Kidney (tissue), 13 donors: ENCODE measurements at regions not wholly inside any gene's neighbourhood (a gene's known extent, or its start where the extent isn't known, plus 50 kb on each side); places are given as distances from the start of the nearest gene placed in this dataset.

Experiments used
- DNase-seq, 5 donors: peaks; one replicate each; pipeline ENCODE4 v3.0.0-alpha.2; 2013 to 2020
- FAIRE-seq: peaks from 2 replicates; lab custom pipeline; 2012; peaks lifted over from hg19 to GRCh38; lab: Jason Lieb, UNC
- H3K27ac ChIP-seq, 2 donors: one replicate each; pipeline ENCODE4 v1.7.0; 2013; ENCODE audit warnings: low read depth in 2 of 2, low read length in 2 of 2, inconsistent platforms in 1 of 2
- H3K27me3 ChIP-seq: one replicate; pipeline ENCODE4 v1.7.1; 2013; ENCODE audit warnings: low read length, inconsistent platforms; ENCODE audit not compliant: control insufficient read depth, insufficient read depth
- H3K36me3 ChIP-seq, 3 donors: one replicate each; pipeline versions ENCODE4 v1.7.0 to v1.7.1; 2013; ENCODE audit warnings: low read length in 3 of 3, control low read depth in 1 of 3, inconsistent platforms in 1 of 3; ENCODE audit not compliant: insufficient read depth in 3 of 3, control insufficient read depth in 2 of 3
- H3K4me1 ChIP-seq, 3 donors: one replicate each; pipeline versions ENCODE4 v1.7.0 to v1.7.1; 2013; ENCODE audit warnings: low read length in 3 of 3, inconsistent platforms in 1 of 3, low read depth in 1 of 3; ENCODE audit not compliant: control insufficient read depth in 2 of 3, insufficient read depth in 2 of 3
- H3K4me3 ChIP-seq, 3 donors: one replicate each; pipeline versions ENCODE4 v1.7.0 to v1.8.1; 2013; ENCODE audit warnings: low read length in 3 of 3, control low read depth in 1 of 3, inconsistent platforms in 1 of 3
- H3K9ac ChIP-seq, 3 donors: one replicate each; pipeline versions ENCODE4 v1.7.0 to v1.7.1; 2013; ENCODE audit warnings: low read length in 3 of 3, control low read depth in 1 of 3, inconsistent platforms in 1 of 3
- H3K9me3 ChIP-seq, 3 donors: one replicate each; pipeline versions ENCODE4 v1.7.0 to v1.7.1; 2013; ENCODE audit warnings: low read length in 3 of 3, control low read depth in 1 of 3, inconsistent platforms in 1 of 3; ENCODE audit not compliant: control insufficient read depth in 2 of 3, insufficient read depth in 1 of 3
- intact Hi-C: fragments of 100-400 bp; cut with DNase I; formaldehyde crosslinking; loops from one replicate; pipeline ENCODE4 v1.11.1; 2022
- TF ChIP-seq, protein P1 (sequence below): IDR thresholded peaks from 3 replicates; pipeline ENCODE4 v1.5.1; 2012; ENCODE audit warnings: mild to moderate bottlenecking, moderate library complexity, borderline replicate concordance; ENCODE audit not compliant: insufficient read depth; ENCODE audit errors: extremely low read depth
- donor health status: control.
- donor health status: control.
- donor health status: control.
- donor health status: control.
- donor health status: control.
- donor health status: DM: yes; HTN: yes; CAD: no.
- donor health status: Normal renal cell carcinoma (clear cell type).

DNA sequence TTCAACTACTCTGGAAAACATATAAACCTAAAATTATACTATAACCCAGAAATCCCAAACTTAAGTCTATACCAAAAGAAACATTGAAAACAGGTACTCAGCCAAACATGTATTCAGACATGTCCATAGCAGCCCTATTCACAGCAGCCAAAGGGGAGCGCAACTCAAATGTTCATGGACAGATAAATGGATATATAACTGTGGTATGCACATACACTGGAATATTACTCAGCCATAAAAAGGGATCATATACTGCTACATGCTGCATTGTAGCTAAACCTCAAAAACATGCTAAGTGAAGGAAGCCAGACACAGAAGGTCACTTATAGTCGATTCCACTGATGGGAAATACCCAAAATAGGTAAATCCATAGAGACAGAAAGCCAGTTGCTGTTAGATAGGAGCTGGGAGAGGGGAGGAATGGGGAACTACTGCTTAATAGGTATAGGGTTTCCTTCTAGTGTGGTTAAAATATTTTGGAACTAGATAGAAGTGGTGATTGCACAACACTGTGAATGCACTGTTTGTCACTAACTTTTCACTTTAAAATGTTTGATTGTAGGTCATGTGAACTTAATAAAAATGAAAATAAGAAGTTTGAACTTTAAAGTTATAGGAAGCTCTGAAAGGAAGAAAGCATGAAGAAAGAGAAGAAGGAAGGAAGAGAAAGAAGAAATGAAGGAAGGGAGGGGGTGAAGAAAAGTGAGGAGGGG, 812.3 kb downstream of the CDH11 start:
- FAIRE-seq, result no peak
- Histone ChIP-seq H3K9me3 (peaks cover 0 to 3% (median 0%) of the 10 kb centered on the region in 3 donors), H3K36me3 (no peaks in the 10 kb centered on the region), H3K4me3 (no peak overlapping the region), H3K27ac (no peak overlapping the region), H3K27me3 (no peaks in the 10 kb centered on the region), H3K9ac (no peak overlapping the region), H3K4me1 (no peaks in the 10 kb centered on the region)
- DNase-seq, result no peak
- intact Hi-C loops, result no loop called here
- TF ChIP-seq, protein P1, sequence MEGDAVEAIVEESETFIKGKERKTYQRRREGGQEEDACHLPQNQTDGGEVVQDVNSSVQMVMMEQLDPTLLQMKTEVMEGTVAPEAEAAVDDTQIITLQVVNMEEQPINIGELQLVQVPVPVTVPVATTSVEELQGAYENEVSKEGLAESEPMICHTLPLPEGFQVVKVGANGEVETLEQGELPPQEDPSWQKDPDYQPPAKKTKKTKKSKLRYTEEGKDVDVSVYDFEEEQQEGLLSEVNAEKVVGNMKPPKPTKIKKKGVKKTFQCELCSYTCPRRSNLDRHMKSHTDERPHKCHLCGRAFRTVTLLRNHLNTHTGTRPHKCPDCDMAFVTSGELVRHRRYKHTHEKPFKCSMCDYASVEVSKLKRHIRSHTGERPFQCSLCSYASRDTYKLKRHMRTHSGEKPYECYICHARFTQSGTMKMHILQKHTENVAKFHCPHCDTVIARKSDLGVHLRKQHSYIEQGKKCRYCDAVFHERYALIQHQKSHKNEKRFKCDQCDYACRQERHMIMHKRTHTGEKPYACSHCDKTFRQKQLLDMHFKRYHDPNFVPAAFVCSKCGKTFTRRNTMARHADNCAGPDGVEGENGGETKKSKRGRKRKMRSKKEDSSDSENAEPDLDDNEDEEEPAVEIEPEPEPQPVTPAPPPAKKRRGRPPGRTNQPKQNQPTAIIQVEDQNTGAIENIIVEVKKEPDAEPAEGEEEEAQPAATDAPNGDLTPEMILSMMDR, result no peak

DNA sequence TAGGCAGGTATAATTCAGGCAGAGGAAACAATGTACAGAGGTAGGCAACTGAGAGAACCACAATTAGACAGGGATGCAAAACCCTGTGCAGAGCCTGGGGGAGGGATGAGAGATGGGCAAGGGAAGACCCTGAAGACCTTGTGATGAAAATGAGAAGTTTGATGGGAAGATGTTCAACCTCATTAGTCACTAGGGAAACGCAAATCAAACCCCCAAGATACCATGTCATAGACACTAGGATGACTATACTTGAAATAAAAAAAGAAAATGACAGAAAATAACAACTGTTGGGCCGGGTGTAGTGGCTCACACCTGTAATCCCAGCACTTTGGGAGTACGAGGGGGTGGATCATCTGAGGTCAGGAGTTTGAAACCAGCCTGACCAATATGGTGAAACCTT, 813.1 kb downstream of the CDH11 start:
- no peaks in the 10 kb centered on the region for H3K27me3 ChIP-seq
- peaks cover 0 to 3% (median 0%) of the 10 kb centered on the region in 3 donors for H3K9me3 ChIP-seq
- no peak for DNase-seq
- no peak overlapping the region for H3K4me3 ChIP-seq
- no peaks in the 10 kb centered on the region for H3K36me3 ChIP-seq
- FAIRE-seq, result no peak
- intact Hi-C loops, result no loop called here
- H3K9ac ChIP-seq, result no peak overlapping the region
- no peaks in the 10 kb centered on the region for H3K4me1 ChIP-seq
- no peak overlapping the region for H3K27ac ChIP-seq
- TF ChIP-seq, protein P1, result no peak

DNA sequence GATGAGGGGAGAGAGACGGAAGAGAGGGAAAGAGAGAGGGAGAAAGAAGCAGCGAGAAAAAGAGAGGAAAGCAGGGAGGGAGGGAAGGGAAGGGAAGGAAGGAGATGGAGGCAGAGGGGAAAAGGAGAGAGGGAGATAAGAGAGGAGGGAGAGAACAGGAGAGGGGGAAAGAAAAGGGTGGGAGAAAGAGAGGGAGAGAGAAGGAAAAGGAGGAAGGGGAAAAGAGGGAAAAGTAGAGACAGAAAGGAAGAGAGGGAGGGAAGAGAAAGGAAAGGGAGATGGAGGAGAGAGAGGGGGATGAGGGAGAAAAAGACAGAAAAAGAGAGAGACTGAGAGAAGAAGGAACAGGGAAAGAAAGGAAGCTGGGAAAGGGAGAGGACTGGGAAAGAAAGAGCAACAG, 814.4 kb downstream of the CDH11 start:
- no peaks in the 10 kb centered on the region for H3K4me1 ChIP-seq
- no peak overlapping the region for H3K4me3 ChIP-seq
- FAIRE-seq (no peak), DNase-seq (no peak)
- intact Hi-C loops, result no loop called here
- H3K9ac ChIP-seq, result no peak overlapping the region
- H3K27me3 ChIP-seq, result no peaks in the 10 kb centered on the region
- peaks cover 0 to 3% (median 0%) of the 10 kb centered on the region in 3 donors for H3K9me3 ChIP-seq
- H3K27ac ChIP-seq, result no peak overlapping the region
- H3K36me3 ChIP-seq, result no peaks in the 10 kb centered on the region
- TF ChIP-seq, protein P1, result no peak
